ENCODE measurements at regions not wholly inside any gene's neighbourhood (a gene's known extent, or its start where the extent isn't known, plus 50 kb on each side); places are given as distances from the start of the nearest gene placed in this dataset.

DNA sequence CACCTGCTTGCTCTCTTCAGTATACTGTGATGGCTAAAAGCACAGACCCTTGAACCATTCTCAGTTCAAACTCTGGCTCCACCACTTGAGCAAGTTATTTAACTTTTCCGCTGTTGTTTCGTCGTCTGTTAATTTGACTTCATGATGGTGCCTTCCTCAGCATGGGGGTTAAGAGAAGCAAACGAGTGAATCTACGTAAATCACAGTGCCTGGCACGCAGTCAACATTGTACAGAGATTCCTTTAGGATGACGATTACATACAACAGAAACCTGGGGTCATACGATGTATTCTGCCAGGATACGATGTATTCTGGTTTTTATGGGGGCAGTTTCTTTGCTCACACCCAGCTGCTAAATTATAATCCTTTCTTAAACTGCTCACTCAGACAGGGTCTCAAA lies 515.6 kb downstream of the CCDC171 start:
- CTCF ChIA-PET, result interaction anchor here (2.2 kb wide), 1 partner anchor 10 kb away, joined by 5 read pairs; no protein-coding TSS in a partner anchor
- TF ChIP-seq GATA2 (CRISPR knock-in tag; IDR thresholded peaks at IDR 0.05) (no peak), ZBTB33 (IDR thresholded peaks at IDR 0.05; ENCODE audit: borderline replicate concordance, low read depth) (no peak), USF1 (IDR thresholded peaks at IDR 0.05; ENCODE audit: borderline replicate concordance, low read depth) (no peak), RFX5 (IDR thresholded peaks at IDR 0.05; ENCODE audit: low read length) (no peak), NRF1 (IDR thresholded peaks at IDR 0.05; ENCODE audit: low read depth, low read length) (no peak), FOSL2 (IDR thresholded peaks at IDR 0.05; ENCODE audit: borderline replicate concordance, low read depth) (no peak), GABPA (IDR thresholded peaks at IDR 0.05; ENCODE audit: low read depth) (no peak), MXI1 (IDR thresholded peaks at IDR 0.05; ENCODE audit: low read depth, low read length) (no peak), SMC3 (IDR thresholded peaks at IDR 0.05; ENCODE audit: low read depth, low read length) (no peak)
- DNase-seq, result no peak

DNA sequence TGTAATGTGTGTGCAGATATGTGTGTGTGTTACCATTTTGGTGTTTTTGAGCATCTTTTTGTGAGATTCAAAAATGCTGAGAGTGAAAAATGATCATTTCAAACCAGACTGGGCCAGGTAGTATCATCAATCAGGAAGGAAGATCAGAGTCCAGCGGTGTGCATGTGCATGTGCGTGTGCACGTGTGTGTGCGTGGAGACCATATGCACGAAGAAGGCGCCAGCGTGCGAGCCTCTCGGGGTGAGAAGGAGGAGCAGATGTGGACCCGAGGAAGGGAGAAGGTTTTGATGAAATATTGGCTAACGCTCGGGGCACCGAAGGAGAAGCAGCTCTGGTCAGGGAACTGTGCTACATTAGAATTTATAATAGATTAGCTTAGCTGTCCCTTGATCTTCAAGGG lies 516.4 kb downstream of the CCDC171 start:
- Histone ChIP-seq H3K9ac (no peak overlapping the region), H3K4me3 (ENCODE audit: low read depth in 2 of 2, low read length in 1 of 2) (no peak overlapping the region), H3K27ac (ENCODE audit: low read depth in 2 of 2, low read length in 1 of 2) (no peak overlapping the region), H3K9me3 (no peaks in the 10 kb centered on the region), H3F3A (replicated peaks; ENCODE audit: insufficient read depth) (no peaks in the 10 kb centered on the region), H3K79me2 (ENCODE audit: insufficient read depth) (no peaks in the 10 kb centered on the region), H3K27me3 (ENCODE audit: insufficient read depth) (no peaks in the 10 kb centered on the region), H3K36me3 (replicated peaks in 1 of 2; ENCODE audit: control insufficient read depth in 1 of 2, insufficient read depth in 2 of 2, low read length in 1 of 2) (no peaks in the 10 kb centered on the region), H4K20me1 (ENCODE audit: insufficient read depth) (no peaks in the 10 kb centered on the region), H2AFZ (ENCODE audit: low read depth) (no peak overlapping the region), H3K9me2 (no peaks in the 10 kb centered on the region), H3K4me2 (no peak overlapping the region), H3K4me1 (ENCODE audit: control insufficient read depth in 1 of 2, insufficient read depth in 2 of 2, low read depth in 1 of 2, low read length in 1 of 2) (no peaks in the 10 kb centered on the region; a peak in 1 of 4 replicates)
- WGBS (ENCODE audit: low lambda C conversion rate), result 92% methylated on average over 13 of the region's 13 CpGs
- POLR2A ChIA-PET, result no interaction called here
- no peak for DNase-seq
- TF ChIP-seq, protein P1, sequence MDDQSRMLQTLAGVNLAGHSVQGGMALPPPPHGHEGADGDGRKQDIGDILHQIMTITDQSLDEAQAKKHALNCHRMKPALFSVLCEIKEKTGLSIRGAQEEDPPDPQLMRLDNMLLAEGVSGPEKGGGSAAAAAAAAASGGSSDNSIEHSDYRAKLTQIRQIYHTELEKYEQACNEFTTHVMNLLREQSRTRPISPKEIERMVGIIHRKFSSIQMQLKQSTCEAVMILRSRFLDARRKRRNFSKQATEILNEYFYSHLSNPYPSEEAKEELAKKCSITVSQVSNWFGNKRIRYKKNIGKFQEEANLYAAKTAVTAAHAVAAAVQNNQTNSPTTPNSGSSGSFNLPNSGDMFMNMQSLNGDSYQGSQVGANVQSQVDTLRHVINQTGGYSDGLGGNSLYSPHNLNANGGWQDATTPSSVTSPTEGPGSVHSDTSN (IDR thresholded peaks at IDR 0.05), result no peak
- no peak for TF ChIP-seq EZH2phosphoT487 (IDR thresholded peaks at IDR 0.05; ENCODE audit: borderline replicate concordance, low read depth)
- TF ChIP-seq MXI1 (IDR thresholded peaks at IDR 0.05; ENCODE audit: low read depth, low read length), result no peak
- no peak for TF ChIP-seq FOSL2 (IDR thresholded peaks at IDR 0.05; ENCODE audit: borderline replicate concordance, low read depth)
- no peak for TF ChIP-seq RFX5 (IDR thresholded peaks at IDR 0.05; ENCODE audit: low read length)
- TF ChIP-seq SIN3A (IDR thresholded peaks at IDR 0.05; ENCODE audit: borderline replicate concordance, low read depth, low read length), result no peak
- TF ChIP-seq FOXJ3 (CRISPR knock-in tag; IDR thresholded peaks at IDR 0.05), result no peak
- TF ChIP-seq RAD21 (IDR thresholded peaks at IDR 0.05; ENCODE audit: low read length), result no peak
- no peak for TF ChIP-seq SMC3 (IDR thresholded peaks at IDR 0.05; ENCODE audit: low read depth, low read length)
- no peak for TF ChIP-seq FOXM1 (IDR thresholded peaks at IDR 0.05; ENCODE audit: low read depth)
- TF ChIP-seq JUND (IDR thresholded peaks at IDR 0.05), result no peak
- TF ChIP-seq NFIC (IDR thresholded peaks at IDR 0.05; ENCODE audit: borderline replicate concordance), result no peak
- TF ChIP-seq, protein P2, sequence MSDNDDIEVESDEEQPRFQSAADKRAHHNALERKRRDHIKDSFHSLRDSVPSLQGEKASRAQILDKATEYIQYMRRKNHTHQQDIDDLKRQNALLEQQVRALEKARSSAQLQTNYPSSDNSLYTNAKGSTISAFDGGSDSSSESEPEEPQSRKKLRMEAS (IDR thresholded peaks at IDR 0.05; ENCODE audit: low read depth), result no peak
- no peak for TF ChIP-seq RCOR1 (IDR thresholded peaks at IDR 0.05; ENCODE audit: low read length)
- CTCF ChIA-PET, result interaction anchor here (2.2 kb wide), 1 partner anchor 10 kb away, joined by 5 read pairs; no protein-coding TSS in a partner anchor

More for the DNA sequence above, 515.6 kb downstream of the CCDC171 start:
- POLR2A ChIA-PET, result no interaction called here
- no peak overlapping the region for H3K4me2 ChIP-seq
- no peak overlapping the region for H3K4me3 ChIP-seq (ENCODE audit: low read depth in 2 of 2, low read length in 1 of 2)
- H3K4me1 ChIP-seq (ENCODE audit: control insufficient read depth in 1 of 2, insufficient read depth in 2 of 2, low read depth in 1 of 2, low read length in 1 of 2), result peaks cover 0 to 1% of the 10 kb centered on the region in 2 experiments; a peak in 1 of 4 replicates
- 91% methylated on average over 9 of the region's 9 CpGs for WGBS (ENCODE audit: low lambda C conversion rate)
- no peak overlapping the region for H2AFZ ChIP-seq (ENCODE audit: low read depth)
- H3K27ac ChIP-seq (ENCODE audit: low read depth in 2 of 2, low read length in 1 of 2), result no peak overlapping the region
- no peak overlapping the region for H3K9ac ChIP-seq
- no peaks in the 10 kb centered on the region for H3K79me2 ChIP-seq (ENCODE audit: insufficient read depth)
- no peaks in the 10 kb centered on the region for H3K36me3 ChIP-seq (replicated peaks in 1 of 2; ENCODE audit: control insufficient read depth in 1 of 2, insufficient read depth in 2 of 2, low read length in 1 of 2)
- peaks cover under 1% of the 10 kb centered on the region for H3F3A ChIP-seq (replicated peaks; ENCODE audit: insufficient read depth)
- H4K20me1 ChIP-seq (ENCODE audit: insufficient read depth), result no peaks in the 10 kb centered on the region
- no peaks in the 10 kb centered on the region for H3K9me2 ChIP-seq
- no peaks in the 10 kb centered on the region for H3K9me3 ChIP-seq
- no peaks in the 10 kb centered on the region for H3K27me3 ChIP-seq (ENCODE audit: insufficient read depth)

Measured in SK-N-SH (cell line).